HG03442 (cell line): ENCODE measurements at regions not wholly inside any gene's neighbourhood (a gene's known extent, or its start where the extent isn't known, plus 50 kb on each side); places are given as distances from the start of the nearest gene placed in this dataset.

ENCODE experiments used
- ATAC-seq: cut with Tn5 transposase; IDR thresholded peaks from one replicate; pipeline ENCODE4 v1.9.1; 2021; ENCODE audit warnings: mild to moderate bottlenecking, moderate library complexity; ENCODE audit not compliant: unreplicated experiment

DNA sequence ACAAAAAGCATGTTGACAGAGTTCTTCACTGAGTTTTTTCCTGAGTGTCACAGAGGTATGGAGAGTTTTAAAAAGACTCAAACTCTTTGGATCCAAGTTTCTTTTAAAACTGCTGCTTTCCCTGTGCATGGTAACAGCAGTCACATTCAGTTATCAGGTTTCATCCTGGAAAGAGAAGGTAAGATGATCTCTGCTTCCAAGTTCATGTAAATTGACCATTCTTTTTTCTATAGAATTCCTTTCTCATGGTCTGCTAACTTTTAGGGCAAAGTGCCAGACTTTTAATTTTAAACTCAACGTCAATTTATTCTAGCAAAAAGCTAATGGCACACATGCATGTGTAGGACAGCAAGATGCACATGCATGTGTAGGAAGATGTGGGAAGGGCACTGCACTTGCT is 52.5 kb upstream of the PRLR start:
- no peak for ATAC-seq

DNA sequence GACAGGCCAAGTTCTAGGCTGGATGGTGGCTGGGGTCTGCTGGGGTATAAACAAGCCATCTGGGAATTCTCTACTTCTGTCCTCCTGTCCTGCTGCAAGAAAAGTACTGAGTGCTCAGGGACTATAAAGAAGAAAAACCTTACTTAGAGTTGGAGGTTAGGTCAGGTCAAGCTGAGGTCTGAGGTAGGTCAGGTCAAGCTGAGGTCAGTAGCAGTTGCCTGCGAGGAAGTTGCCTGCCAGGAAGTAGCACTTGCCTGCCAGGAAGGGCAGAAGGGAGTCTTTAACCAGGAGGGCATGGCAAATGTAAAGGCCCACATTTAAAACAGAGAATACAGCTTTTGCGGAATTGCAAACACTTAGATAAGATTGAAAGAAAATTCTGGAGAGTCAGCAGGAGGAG is 51.3 kb upstream of the PRLR start:
- no peak for ATAC-seq
